T-helper 1 cell treated with Interleukin-12 subunit alpha and Interleukin-12 subunit beta and Interleukin-4 antibody, amounts not matched to agents 30 μg/mL and 1 μg/mL, for 36 hours (primary cell): ENCODE measurements at regions not wholly inside any gene's neighbourhood (a gene's known extent, or its start where the extent isn't known, plus 50 kb on each side); places are given as distances from the start of the nearest gene placed in this dataset.

Experiments
- H3K27ac Mint-ChIP-seq: one replicate; pipeline ENCODE4 v1.8.0; 2021; ENCODE audit warnings: mild to moderate bottlenecking, mixed read lengths
- H3K27me3 Mint-ChIP-seq: one replicate; pipeline ENCODE4 v1.8.0; 2021; ENCODE audit warnings: low read depth, mixed read lengths
- H3K36me3 Mint-ChIP-seq: one replicate; pipeline ENCODE4 v1.8.0; 2021; ENCODE audit warnings: low read depth, mixed read lengths
- H3K4me1 Mint-ChIP-seq: one replicate; pipeline ENCODE4 v1.8.0; 2021; ENCODE audit warnings: low read depth, mixed read lengths
- H3K4me3 Mint-ChIP-seq: one replicate; pipeline ENCODE4 v1.8.0; 2021; ENCODE audit warnings: mild to moderate bottlenecking, moderate library complexity, mixed read lengths
- H3K9me3 Mint-ChIP-seq: one replicate; pipeline ENCODE4 v1.8.0; 2021; ENCODE audit warnings: mixed read lengths

DNA sequence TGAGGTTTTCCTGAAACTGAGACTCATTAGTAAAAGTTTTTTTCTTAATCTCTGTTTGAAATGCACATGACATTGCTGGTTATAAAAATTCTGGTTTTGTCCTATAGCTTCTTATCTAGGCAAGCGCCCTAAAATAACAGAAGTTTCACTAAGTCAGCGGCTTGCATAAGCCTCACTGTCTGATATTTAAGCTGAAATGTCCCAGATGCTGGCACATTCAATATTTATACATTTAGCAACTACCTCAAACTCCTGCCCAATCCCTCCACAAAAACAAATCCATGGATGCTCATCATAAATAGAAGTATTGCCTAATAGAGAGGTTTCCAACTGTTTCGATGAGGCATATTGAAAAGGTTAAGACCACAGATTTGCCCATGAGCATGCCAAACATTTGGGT, 83.1 kb upstream of the EGR2 start:
- Mint-ChIP-seq H3K4me1 (peaks cover 2% of the 10 kb centered on the region), H3K4me3 (no peak overlapping the region), H3K27me3 (peaks cover 8% of the 10 kb centered on the region), H3K27ac (no peak overlapping the region), H3K9me3 (no peaks in the 10 kb centered on the region), H3K36me3 (no peaks in the 10 kb centered on the region)

DNA sequence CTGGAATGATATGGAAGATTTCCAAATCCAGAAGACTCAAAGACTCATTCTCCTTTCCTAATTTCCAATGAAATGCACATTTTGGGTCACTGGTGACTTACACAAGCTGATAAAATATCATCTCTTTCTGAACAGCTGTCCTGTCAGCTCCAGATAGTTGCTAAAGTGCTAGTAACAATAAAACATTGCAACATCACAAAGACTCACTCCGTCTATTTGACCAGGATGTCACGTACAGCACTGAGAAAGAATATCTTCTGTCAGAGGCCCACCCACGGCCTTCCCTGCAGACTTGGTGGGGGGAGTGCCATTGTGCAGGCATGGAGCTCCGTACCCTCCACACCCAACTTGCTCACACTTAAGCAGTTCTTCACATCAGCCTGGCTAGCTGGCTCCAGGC, 78.9 kb upstream of the EGR2 start:
- Mint-ChIP-seq H3K9me3 (no peaks in the 10 kb centered on the region), H3K4me1 (no peaks in the 10 kb centered on the region), H3K27me3 (peaks cover 6% of the 10 kb centered on the region), H3K36me3 (no peaks in the 10 kb centered on the region), H3K27ac (no peak overlapping the region), H3K4me3 (no peak overlapping the region)

GRCh38 chr10:62894156-62894555, 78.0 kb upstream of the EGR2 start:
- Mint-ChIP-seq H3K4me1 (no peaks in the 10 kb centered on the region), H3K4me3 (no peak overlapping the region), H3K36me3 (no peaks in the 10 kb centered on the region), H3K27me3 (no peaks in the 10 kb centered on the region), H3K9me3 (no peaks in the 10 kb centered on the region), H3K27ac (no peak overlapping the region)

GRCh38 chr10:62893036-62893435, 76.9 kb upstream of the EGR2 start:
- Mint-ChIP-seq H3K27me3 (no peaks in the 10 kb centered on the region), H3K4me1 (no peaks in the 10 kb centered on the region), H3K27ac (no peak overlapping the region), H3K36me3 (no peaks in the 10 kb centered on the region), H3K4me3 (no peak overlapping the region), H3K9me3 (no peaks in the 10 kb centered on the region)

DNA sequence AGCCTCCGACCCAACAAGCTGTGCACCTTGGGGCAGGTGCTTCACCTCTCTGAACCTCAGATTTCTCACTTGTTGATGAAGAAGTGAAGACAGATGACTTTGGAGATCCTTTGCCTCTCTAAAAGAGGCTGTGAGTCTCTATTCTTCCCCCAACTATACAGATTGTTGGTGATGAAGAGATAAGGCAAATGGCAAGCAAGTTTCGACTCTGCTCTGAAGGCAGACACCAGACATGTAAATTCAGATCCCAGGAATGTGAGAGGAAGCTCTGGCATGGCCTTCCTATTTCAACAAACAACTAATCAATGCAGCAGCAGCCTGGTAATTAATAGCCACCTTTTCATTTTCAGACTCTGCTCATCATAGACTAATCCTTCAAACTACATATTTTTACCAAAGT, 74.2 kb upstream of the EGR2 start:
- no peaks in the 10 kb centered on the region for H3K9me3 Mint-ChIP-seq
- no peaks in the 10 kb centered on the region for H3K4me1 Mint-ChIP-seq
- no peaks in the 10 kb centered on the region for H3K36me3 Mint-ChIP-seq
- H3K27me3 Mint-ChIP-seq = peaks cover 4% of the 10 kb centered on the region
- H3K4me3 Mint-ChIP-seq = no peak overlapping the region
- no peak overlapping the region for H3K27ac Mint-ChIP-seq

- Mint-ChIP-seq H3K9me3 (no peaks in the 10 kb centered on the region), H3K4me3 (no peak overlapping the region), H3K27ac (no peak overlapping the region), H3K36me3 (no peaks in the 10 kb centered on the region), H3K4me1 (no peaks in the 10 kb centered on the region), H3K27me3 (peaks cover 16% of the 10 kb centered on the region)
Measured at GRCh38 chr10:62887642-62888041, 71.5 kb upstream of the EGR2 start.

DNA sequence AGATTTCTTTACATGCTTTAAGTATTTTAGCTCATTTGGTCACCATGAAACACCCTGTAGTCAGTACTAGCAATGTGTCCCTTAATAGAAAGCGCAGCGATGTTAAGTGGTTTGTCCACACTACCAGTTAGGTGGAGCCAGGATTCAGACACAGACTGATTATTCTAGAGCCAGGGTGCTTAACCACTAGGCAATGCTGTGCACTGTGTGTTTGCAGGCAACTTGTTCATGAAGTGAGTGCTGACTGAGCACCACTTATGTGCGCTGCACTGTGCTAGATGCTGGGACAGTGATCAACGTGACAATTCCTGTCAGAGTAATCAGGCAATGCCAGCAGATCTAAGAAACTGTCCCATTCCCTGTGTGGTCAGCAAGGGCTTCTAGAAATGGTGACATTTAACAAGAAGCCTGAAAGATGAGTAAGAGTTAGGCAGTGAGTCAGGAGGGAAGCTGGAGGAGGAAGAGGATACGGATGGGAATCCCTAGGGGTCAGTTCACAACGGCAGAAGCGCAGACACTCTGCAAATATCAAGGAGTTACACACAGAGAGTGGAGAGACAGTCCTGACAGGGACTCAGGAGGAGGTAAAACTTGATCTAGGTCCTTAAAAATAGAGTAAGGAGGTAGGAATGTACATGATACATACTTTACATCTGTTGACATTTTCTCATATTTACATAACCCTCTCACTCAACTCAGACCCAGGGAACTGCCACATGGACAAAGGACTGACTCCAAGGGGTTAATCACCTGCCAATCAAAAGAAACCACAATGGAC, 69.7 kb upstream of the EGR2 start:
- no peaks in the 10 kb centered on the region for H3K36me3 Mint-ChIP-seq
- H3K4me1 Mint-ChIP-seq = no peaks in the 10 kb centered on the region
- H3K27ac Mint-ChIP-seq = no peak overlapping the region
- H3K9me3 Mint-ChIP-seq = no peaks in the 10 kb centered on the region
- no peak overlapping the region for H3K4me3 Mint-ChIP-seq
- H3K27me3 Mint-ChIP-seq = peaks cover 21% of the 10 kb centered on the region

- Mint-ChIP-seq H3K27me3 (peaks cover 35% of the 10 kb centered on the region), H3K9me3 (no peaks in the 10 kb centered on the region), H3K4me1 (no peaks in the 10 kb centered on the region), H3K27ac (no peak overlapping the region), H3K4me3 (no peak overlapping the region), H3K36me3 (no peaks in the 10 kb centered on the region)
Measured at GRCh38 chr10:62880162-62880561, 64.0 kb upstream of the EGR2 start.

GRCh38 chr10:62873866-62874265, 57.7 kb upstream of the EGR2 start:
- no peaks in the 10 kb centered on the region for H3K36me3 Mint-ChIP-seq
- no peak overlapping the region for H3K4me3 Mint-ChIP-seq
- H3K9me3 Mint-ChIP-seq = no peaks in the 10 kb centered on the region
- H3K4me1 Mint-ChIP-seq = no peaks in the 10 kb centered on the region
- H3K27me3 Mint-ChIP-seq = peaks cover 15% of the 10 kb centered on the region
- no peak overlapping the region for H3K27ac Mint-ChIP-seq

- Mint-ChIP-seq H3K27ac (no peak overlapping the region), H3K4me3 (no peak overlapping the region), H3K9me3 (no peaks in the 10 kb centered on the region), H3K4me1 (no peaks in the 10 kb centered on the region), H3K36me3 (no peaks in the 10 kb centered on the region), H3K27me3 (peaks cover 12% of the 10 kb centered on the region)
Measured at GRCh38 chr10:62870866-62871265, 54.7 kb upstream of the EGR2 start.

DNA sequence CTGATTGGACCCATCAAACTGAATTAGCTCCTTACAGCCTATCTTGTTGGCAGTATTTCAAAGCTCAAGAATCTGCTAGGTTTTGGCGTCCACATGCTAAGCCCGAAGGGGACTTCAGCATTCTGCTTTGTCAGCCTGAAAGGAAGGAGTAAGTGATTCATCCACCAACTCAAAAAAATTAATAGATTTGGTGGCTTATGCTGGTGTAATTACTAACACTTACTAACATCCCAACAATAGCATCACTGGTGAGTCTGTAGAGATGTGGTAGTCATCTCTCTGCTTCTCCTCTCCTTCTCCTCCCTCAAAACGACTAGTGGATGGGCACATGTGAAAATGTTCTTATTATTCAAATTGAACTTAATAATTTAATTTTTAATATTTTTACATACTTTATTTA, 53.8 kb upstream of the EGR2 start:
- Mint-ChIP-seq H3K9me3 (no peaks in the 10 kb centered on the region), H3K27me3 (peaks cover 12% of the 10 kb centered on the region), H3K27ac (no peak overlapping the region), H3K4me3 (no peak overlapping the region), H3K36me3 (no peaks in the 10 kb centered on the region), H3K4me1 (no peaks in the 10 kb centered on the region)

DNA sequence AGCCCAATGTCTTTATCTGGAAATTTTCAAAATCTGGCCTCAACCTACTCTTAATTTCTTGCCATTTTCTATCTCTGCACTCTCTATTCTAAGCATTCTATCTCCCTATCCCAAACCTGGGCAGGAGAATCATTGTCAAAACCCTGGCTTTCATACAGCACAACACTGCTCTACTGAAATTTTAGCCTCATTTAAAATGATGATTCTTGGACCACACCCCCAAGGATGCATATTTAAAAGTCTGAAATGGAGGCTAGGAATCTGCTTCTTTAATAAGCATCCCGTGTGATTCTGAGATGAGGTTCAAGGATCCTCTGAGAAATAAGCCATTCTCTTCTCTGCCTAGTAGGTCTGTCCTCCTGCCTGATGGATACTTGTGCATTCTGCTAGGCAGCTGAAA, 50.8 kb upstream of the EGR2 start:
- no peak overlapping the region for H3K27ac Mint-ChIP-seq
- peaks cover 3% of the 10 kb centered on the region for H3K4me1 Mint-ChIP-seq
- H3K9me3 Mint-ChIP-seq = no peaks in the 10 kb centered on the region
- no peaks in the 10 kb centered on the region for H3K36me3 Mint-ChIP-seq
- peaks cover 4% of the 10 kb centered on the region for H3K27me3 Mint-ChIP-seq
- no peak overlapping the region for H3K4me3 Mint-ChIP-seq

DNA sequence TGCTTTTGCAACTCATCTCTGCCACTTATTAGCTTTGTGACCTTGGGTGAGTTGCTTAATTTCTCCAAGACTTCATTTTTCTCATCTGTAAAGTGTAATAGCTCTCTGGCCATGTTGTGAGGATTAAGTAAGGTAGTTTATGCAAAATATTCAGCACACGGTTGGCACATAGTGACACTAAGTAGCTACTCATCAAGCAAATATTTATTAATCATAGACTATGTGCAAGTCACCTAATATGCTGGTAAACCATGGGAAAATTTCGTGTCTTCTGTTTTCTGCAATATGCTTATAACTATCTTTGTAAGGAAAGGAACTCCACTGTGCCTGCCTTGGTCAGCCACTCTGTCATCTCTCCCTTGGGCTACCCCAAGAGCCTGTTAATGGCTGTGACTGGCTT, 50.3 kb upstream of the EGR2 start:
- Mint-ChIP-seq H3K9me3 (no peaks in the 10 kb centered on the region), H3K4me1 (peaks cover 4% of the 10 kb centered on the region), H3K4me3 (no peak overlapping the region), H3K36me3 (no peaks in the 10 kb centered on the region), H3K27me3 (peaks cover 4% of the 10 kb centered on the region), H3K27ac (no peak overlapping the region)
